HG02759 (cell line): ENCODE measurements at regions not wholly inside any gene's neighbourhood (a gene's known extent, or its start where the extent isn't known, plus 50 kb on each side); places are given as distances from the start of the nearest gene placed in this dataset.
"Not testable (repeated sequence)": the region's sequence is repeated elsewhere in the genome, so short reads cannot be mapped to it uniquely, and the experiment has no call there.

Experiments
- ATAC-seq: cut with Tn5 transposase; IDR thresholded peaks from one replicate; pipeline ENCODE4 v1.9.1; 2021; ENCODE audit warnings: mild to moderate bottlenecking, moderate library complexity; ENCODE audit not compliant: unreplicated experiment

GRCh38 chr10:23543691-23544380 lies 105.0 kb downstream of the OTUD1 start:
- ATAC-seq, result no peak

GRCh38 chr10:23545866-23546265 lies 107.0 kb downstream of the OTUD1 start:
- ATAC-seq, result not testable (repeated sequence)

- ATAC-seq, result no peak
These were observed 118.0 kb downstream of the OTUD1 start for GRCh38 chr10:23556727-23557440.

GRCh38 chr10:23557777-23558176 lies 118.9 kb downstream of the OTUD1 start:
- no peak for ATAC-seq

GRCh38 chr10:23558361-23558799 lies 119.5 kb downstream of the OTUD1 start:
- ATAC-seq, result no peak

GRCh38 chr10:23568996-23569395 lies 130.1 kb downstream of the OTUD1 start:
- ATAC-seq, result no peak

GRCh38 chr10:23571884-23572283 lies 133.0 kb downstream of the OTUD1 start:
- no peak for ATAC-seq

- no peak for ATAC-seq
These were observed 143.1 kb downstream of the OTUD1 start for GRCh38 chr10:23581906-23582450.

GRCh38 chr10:23584396-23584795 lies 145.5 kb downstream of the OTUD1 start:
- no peak for ATAC-seq

- no peak for ATAC-seq
These were observed 146.3 kb downstream of the OTUD1 start for GRCh38 chr10:23585186-23585585.

GRCh38 chr10:23585666-23586065 lies 146.8 kb downstream of the OTUD1 start:
- no peak for ATAC-seq

GRCh38 chr10:23595278-23595677 lies 156.4 kb downstream of the OTUD1 start:
- ATAC-seq, result not testable (repeated sequence)

GRCh38 chr10:23604613-23605012 lies 165.7 kb downstream of the OTUD1 start:
- no peak for ATAC-seq

GRCh38 chr10:23606456-23606855 lies 167.6 kb downstream of the OTUD1 start:
- ATAC-seq, result no peak

GRCh38 chr10:23608926-23609325 lies 170.1 kb downstream of the OTUD1 start:
- no peak for ATAC-seq

GRCh38 chr10:23610626-23611307 lies 171.9 kb downstream of the OTUD1 start:
- ATAC-seq, result no peak

GRCh38 chr10:23611308-23612029 lies 172.6 kb downstream of the OTUD1 start:
- no peak for ATAC-seq

- ATAC-seq, result peak; percentile 63
These were observed 175.0 kb downstream of the OTUD1 start for GRCh38 chr10:23613900-23614299.

- ATAC-seq, result peak; percentile 66
These were observed 175.6 kb downstream of the OTUD1 start for GRCh38 chr10:23614483-23614882.

GRCh38 chr10:23630376-23630775 lies 191.5 kb downstream of the OTUD1 start:
- no peak for ATAC-seq

- ATAC-seq, result no peak
These were observed 192.0 kb downstream of the OTUD1 start for GRCh38 chr10:23630885-23631284.
